ENCODE measurements at regions not wholly inside any gene's neighbourhood (a gene's known extent, or its start where the extent isn't known, plus 50 kb on each side); places are given as distances from the start of the nearest gene placed in this dataset.
A peak's percentile ranks its signal among the peaks of the same experiment; 100 is the strongest.

GRCh38 chr2:38158378-38159118 is 82.6 kb upstream of the CYP1B1 start:
- in situ Hi-C loops (cut with HindIII; ENCODE audit: low sequenced_read_pairs): no loop called here
- no peak overlapping the region for H3K4me3 ChIP-seq (ENCODE audit: low read depth, low read length)
- no peak for TF ChIP-seq CTCF (IDR thresholded peaks at IDR 0.05; ENCODE audit: low read depth, low read length)
- peak; percentile 35 for DNase-seq (ENCODE audit: low read depth, low spot score)

- TF ChIP-seq CTCF (IDR thresholded peaks at IDR 0.05; ENCODE audit: low read depth, low read length): no peak
- in situ Hi-C loops (cut with HindIII; ENCODE audit: low sequenced_read_pairs): no loop called here
- no peak for DNase-seq (ENCODE audit: low read depth, low spot score)
- H3K4me3 ChIP-seq (ENCODE audit: low read depth, low read length): no peak overlapping the region
Measured at GRCh38 chr2:38156436-38156835, 80.5 kb upstream of the CYP1B1 start.

- no peak overlapping the region for H3K4me3 ChIP-seq (ENCODE audit: low read depth, low read length)
- no peak for TF ChIP-seq CTCF (IDR thresholded peaks at IDR 0.05; ENCODE audit: low read depth, low read length)
- in situ Hi-C loops (cut with HindIII; ENCODE audit: low sequenced_read_pairs): no loop called here
- no peak for DNase-seq (ENCODE audit: low read depth, low spot score)
Measured at GRCh38 chr2:38155015-38155414, 79.1 kb upstream of the CYP1B1 start.

- TF ChIP-seq CTCF (IDR thresholded peaks at IDR 0.05; ENCODE audit: low read depth, low read length): no peak
- in situ Hi-C loops (cut with HindIII; ENCODE audit: low sequenced_read_pairs): no loop called here
- H3K4me3 ChIP-seq (ENCODE audit: low read depth, low read length): no peak overlapping the region
- no peak for DNase-seq (ENCODE audit: low read depth, low spot score)
Measured at GRCh38 chr2:38154395-38154794, 78.4 kb upstream of the CYP1B1 start.

- no peak for TF ChIP-seq CTCF (IDR thresholded peaks at IDR 0.05; ENCODE audit: low read depth, low read length)
- in situ Hi-C loops (cut with HindIII; ENCODE audit: low sequenced_read_pairs): no loop called here
Measured at GRCh38 chr2:38153476-38154135, 77.7 kb upstream of the CYP1B1 start.

GRCh38 chr2:38152913-38153312 is 77.0 kb upstream of the CYP1B1 start:
- in situ Hi-C loops (cut with HindIII; ENCODE audit: low sequenced_read_pairs): no loop called here
- H3K4me3 ChIP-seq (ENCODE audit: low read depth, low read length): no peak overlapping the region
- TF ChIP-seq CTCF (IDR thresholded peaks at IDR 0.05; ENCODE audit: low read depth, low read length): no peak
- no peak for DNase-seq (ENCODE audit: low read depth, low spot score)

More at GRCh38 chr2:38153476-38154135, 77.7 kb upstream of the CYP1B1 start:
- no peak overlapping the region for H3K4me3 ChIP-seq (ENCODE audit: low read depth, low read length)
- DNase-seq (ENCODE audit: low read depth, low spot score): no peak
